DND-41 (cell line): ENCODE measurements at regions not wholly inside any gene's neighbourhood (a gene's known extent, or its start where the extent isn't known, plus 50 kb on each side); places are given as distances from the start of the nearest gene placed in this dataset.

ENCODE experiments used
- CTCF ChIP-seq: IDR thresholded peaks from 2 replicates; pipeline ENCODE4 v1.5.1; 2012; ENCODE audit warnings: borderline replicate concordance, low read length, moderate library complexity, mild to moderate bottlenecking; ENCODE audit not compliant: poor library complexity, severe bottlenecking; ENCODE audit errors: extremely low read depth
- EZH2 ChIP-seq: IDR thresholded peaks from 3 replicates; pipeline ENCODE4 v1.6.1; 2012; ENCODE audit warnings: borderline replicate concordance, low read depth, mild to moderate bottlenecking, moderate library complexity, low read length, inconsistent platforms; ENCODE audit not compliant: severe bottlenecking

- TF ChIP-seq CTCF = no peak
- TF ChIP-seq EZH2 = no peak
These were observed 73.8 kb upstream of the CCN6 start for GRCh38 chr6:111980143-111980542.
